ENCODE measurements at regions not wholly inside any gene's neighbourhood (a gene's known extent, or its start where the extent isn't known, plus 50 kb on each side); places are given as distances from the start of the nearest gene placed in this dataset.
"Not testable (repeated sequence)": the region's sequence is repeated elsewhere in the genome, so short reads cannot be mapped to it uniquely, and the experiment has no call there.

- Histone ChIP-seq H3K4me1 (ENCODE audit: control insufficient read depth in 2 of 2, insufficient read depth in 2 of 2, low read length in 2 of 2) (no peaks in the 10 kb centered on the region), H3K36me3 (ENCODE audit: control insufficient read depth in 2 of 3, insufficient read depth in 3 of 3, low read length in 3 of 3) (no peaks in the 10 kb centered on the region), H3K4me3 (ENCODE audit: low read length) (no peak overlapping the region), H3K9me3 (ENCODE audit: control insufficient read depth in 2 of 3, low read length in 3 of 3) (no peaks in the 10 kb centered on the region), H3K27ac (ENCODE audit: low read depth, low read length) (no peak overlapping the region), H3K27me3 (ENCODE audit: control insufficient read depth in 2 of 2, insufficient read depth in 2 of 2, low read length in 2 of 2) (no peaks in the 10 kb centered on the region)
- Mint-ChIP-seq H3K27me3 (no peaks in the 10 kb centered on the region), H3K9me3 (no peaks in the 10 kb centered on the region), H3K27ac (no peak overlapping the region), H3K4me1 (no peaks in the 10 kb centered on the region), H3K36me3 (no peaks in the 10 kb centered on the region), H3K4me3 (no peak overlapping the region)
- no peak for DNase-seq
- ChIA-PET CTCF (no interaction called here), POLR2A (no interaction called here)
- no peak for ATAC-seq
- intact Hi-C loops (cut with micrococcal nuclease), result no loop called here
Observed at GRCh38 chr9:30362373-30362772, 2022.1 kb upstream of the ACO1 start.

GRCh38 chr9:30366140-30366539 is 2018.3 kb upstream of the ACO1 start:
- intact Hi-C loops (cut with micrococcal nuclease), result not testable (repeated sequence)

GRCh38 chr9:30382271-30382670 is 2002.2 kb upstream of the ACO1 start:
- H3K4me1 ChIP-seq (ENCODE audit: control insufficient read depth in 2 of 2, insufficient read depth in 2 of 2, low read length in 2 of 2), result no peaks in the 10 kb centered on the region
- no peak overlapping the region for H3K27ac ChIP-seq (ENCODE audit: low read depth, low read length)
- ChIA-PET POLR2A (no interaction called here), CTCF (no interaction called here)
- no peaks in the 10 kb centered on the region for H3K4me1 Mint-ChIP-seq
- no peaks in the 10 kb centered on the region for H3K36me3 ChIP-seq (ENCODE audit: control insufficient read depth in 2 of 3, insufficient read depth in 3 of 3, low read length in 3 of 3)
- H3K4me3 ChIP-seq (ENCODE audit: low read length), result no peak overlapping the region
- H3K27me3 Mint-ChIP-seq, result no peaks in the 10 kb centered on the region
- DNase-seq, result no peak
- no peak for ATAC-seq
- no peak overlapping the region for H3K4me3 Mint-ChIP-seq
- H3K27ac Mint-ChIP-seq, result no peak overlapping the region
- H3K36me3 Mint-ChIP-seq, result no peaks in the 10 kb centered on the region
- H3K9me3 Mint-ChIP-seq, result peaks cover 0 to 3% (median 0%) of the 10 kb centered on the region in 11 donors
- H3K27me3 ChIP-seq (ENCODE audit: control insufficient read depth in 2 of 2, insufficient read depth in 2 of 2, low read length in 2 of 2), result no peaks in the 10 kb centered on the region
- intact Hi-C loops (cut with micrococcal nuclease), result no loop called here
- no peaks in the 10 kb centered on the region for H3K9me3 ChIP-seq (ENCODE audit: control insufficient read depth in 2 of 3, low read length in 3 of 3)

More at GRCh38 chr9:30366140-30366539, 2018.3 kb upstream of the ACO1 start:
- POLR2A ChIA-PET; H3K36me3 ChIP-seq (ENCODE audit: control insufficient read depth in 2 of 3, insufficient read depth in 3 of 3, low read length in 3 of 3); H3K27ac ChIP-seq (ENCODE audit: low read depth, low read length); H3K9me3 ChIP-seq (ENCODE audit: control insufficient read depth in 2 of 3, low read length in 3 of 3); CTCF ChIA-PET; H3K4me1 ChIP-seq (ENCODE audit: control insufficient read depth in 2 of 2, insufficient read depth in 2 of 2, low read length in 2 of 2); H3K27ac Mint-ChIP-seq; H3K27me3 Mint-ChIP-seq; H3K9me3 Mint-ChIP-seq; ATAC-seq; H3K4me3 Mint-ChIP-seq; H3K4me3 ChIP-seq (ENCODE audit: low read length); H3K27me3 ChIP-seq (ENCODE audit: control insufficient read depth in 2 of 2, insufficient read depth in 2 of 2, low read length in 2 of 2); H3K36me3 Mint-ChIP-seq; H3K4me1 Mint-ChIP-seq; DNase-seq: not testable (repeated sequence)

- intact Hi-C loops (cut with micrococcal nuclease), result no loop called here
- ChIA-PET POLR2A (no interaction called here), CTCF (interaction anchor here (0.8 kb wide), 1 partner anchor 1220 kb away, joined by 3 read pairs; no protein-coding TSS in a partner anchor)
- H3K9me3 Mint-ChIP-seq, result peaks cover 4 to 34% (median 14%) of the 10 kb centered on the region in 11 donors
- H3K4me1 ChIP-seq (ENCODE audit: control insufficient read depth in 2 of 2, insufficient read depth in 2 of 2, low read length in 2 of 2), result no peaks in the 10 kb centered on the region
- H3K4me1 Mint-ChIP-seq, result no peaks in the 10 kb centered on the region
- no peak for DNase-seq
- no peaks in the 10 kb centered on the region for H3K27me3 Mint-ChIP-seq
- H3K27ac ChIP-seq (ENCODE audit: low read depth, low read length), result no peak overlapping the region
- H3K36me3 ChIP-seq (ENCODE audit: control insufficient read depth in 2 of 3, insufficient read depth in 3 of 3, low read length in 3 of 3), result no peaks in the 10 kb centered on the region
- H3K27ac Mint-ChIP-seq, result no peak overlapping the region
- H3K9me3 ChIP-seq (ENCODE audit: control insufficient read depth in 2 of 3, low read length in 3 of 3), result peaks cover 0 to 11% (median 0%) of the 10 kb centered on the region in 3 experiments
- no peaks in the 10 kb centered on the region for H3K27me3 ChIP-seq (ENCODE audit: control insufficient read depth in 2 of 2, insufficient read depth in 2 of 2, low read length in 2 of 2)
- ATAC-seq, result no peak
- no peak overlapping the region for H3K4me3 Mint-ChIP-seq
- no peak overlapping the region for H3K4me3 ChIP-seq (ENCODE audit: low read length)
- no peaks in the 10 kb centered on the region for H3K36me3 Mint-ChIP-seq
Observed at GRCh38 chr9:30410273-30410672, 1974.2 kb upstream of the ACO1 start.

- POLR2A ChIA-PET, result no interaction called here
- Histone ChIP-seq H3K36me3 (ENCODE audit: control insufficient read depth in 2 of 3, insufficient read depth in 3 of 3, low read length in 3 of 3) (no peaks in the 10 kb centered on the region), H3K4me1 (ENCODE audit: control insufficient read depth in 2 of 2, insufficient read depth in 2 of 2, low read length in 2 of 2) (no peaks in the 10 kb centered on the region), H3K9me3 (ENCODE audit: control insufficient read depth in 2 of 3, low read length in 3 of 3) (peaks cover 0 to 12% (median 0%) of the 10 kb centered on the region in 3 experiments), H3K27ac (ENCODE audit: low read depth, low read length) (no peak overlapping the region), H3K27me3 (ENCODE audit: control insufficient read depth in 2 of 2, insufficient read depth in 2 of 2, low read length in 2 of 2) (no peaks in the 10 kb centered on the region), H3K4me3 (ENCODE audit: low read length) (no peak overlapping the region)
- peaks cover 4 to 41% (median 14%) of the 10 kb centered on the region in 11 donors for H3K9me3 Mint-ChIP-seq
- intact Hi-C loops (cut with micrococcal nuclease), result no loop called here
- no peak for ATAC-seq
- H3K27me3 Mint-ChIP-seq, result no peaks in the 10 kb centered on the region
- no peak for DNase-seq
- H3K36me3 Mint-ChIP-seq, result no peaks in the 10 kb centered on the region
- no peak overlapping the region for H3K27ac Mint-ChIP-seq
- no peaks in the 10 kb centered on the region for H3K4me1 Mint-ChIP-seq
- H3K4me3 Mint-ChIP-seq, result no peak overlapping the region
- CTCF ChIA-PET, result no interaction called here
Observed at GRCh38 chr9:30411571-30411970, 1972.9 kb upstream of the ACO1 start.

- ChIA-PET CTCF (no interaction called here), POLR2A (no interaction called here)
- Histone ChIP-seq H3K27me3 (ENCODE audit: control insufficient read depth in 2 of 2, insufficient read depth in 2 of 2, low read length in 2 of 2) (no peaks in the 10 kb centered on the region), H3K9me3 (ENCODE audit: control insufficient read depth in 2 of 3, low read length in 3 of 3) (no peaks in the 10 kb centered on the region), H3K4me1 (ENCODE audit: control insufficient read depth in 2 of 2, insufficient read depth in 2 of 2, low read length in 2 of 2) (no peaks in the 10 kb centered on the region), H3K4me3 (ENCODE audit: low read length) (no peak overlapping the region), H3K27ac (ENCODE audit: low read depth, low read length) (no peak overlapping the region), H3K36me3 (ENCODE audit: control insufficient read depth in 2 of 3, insufficient read depth in 3 of 3, low read length in 3 of 3) (no peaks in the 10 kb centered on the region)
- Mint-ChIP-seq H3K27ac (no peak overlapping the region), H3K4me1 (no peaks in the 10 kb centered on the region), H3K4me3 (no peak overlapping the region), H3K27me3 (no peaks in the 10 kb centered on the region), H3K36me3 (no peaks in the 10 kb centered on the region), H3K9me3 (peaks cover 0 to 4% (median 0%) of the 10 kb centered on the region in 11 donors)
- ATAC-seq (no peak), DNase-seq (no peak)
- intact Hi-C loops (cut with micrococcal nuclease), result no loop called here
Observed at GRCh38 chr9:30459156-30459555, 1925.3 kb upstream of the ACO1 start.

GRCh38 chr9:30476826-30477225 is 1907.6 kb upstream of the ACO1 start:
- no peaks in the 10 kb centered on the region for H3K36me3 ChIP-seq (ENCODE audit: control insufficient read depth in 2 of 3, insufficient read depth in 3 of 3, low read length in 3 of 3)
- Mint-ChIP-seq H3K27ac (no peak overlapping the region), H3K36me3 (no peaks in the 10 kb centered on the region), H3K4me3 (no peak overlapping the region), H3K4me1 (no peaks in the 10 kb centered on the region), H3K9me3 (peaks cover 0 to 10% (median 0%) of the 10 kb centered on the region in 11 donors), H3K27me3 (no peaks in the 10 kb centered on the region)
- no peaks in the 10 kb centered on the region for H3K27me3 ChIP-seq (ENCODE audit: control insufficient read depth in 2 of 2, insufficient read depth in 2 of 2, low read length in 2 of 2)
- intact Hi-C loops (cut with micrococcal nuclease), result no loop called here
- ChIA-PET POLR2A (no interaction called here), CTCF (no interaction called here)
- no peaks in the 10 kb centered on the region for H3K9me3 ChIP-seq (ENCODE audit: control insufficient read depth in 2 of 3, low read length in 3 of 3)
- H3K4me3 ChIP-seq (ENCODE audit: low read length), result no peak overlapping the region
- H3K27ac ChIP-seq (ENCODE audit: low read depth, low read length), result no peak overlapping the region
- DNase-seq, result no peak
- no peak for ATAC-seq
- H3K4me1 ChIP-seq (ENCODE audit: control insufficient read depth in 2 of 2, insufficient read depth in 2 of 2, low read length in 2 of 2), result no peaks in the 10 kb centered on the region
